K562 (cell line): ENCODE measurements at regions not wholly inside any gene's neighbourhood (a gene's known extent, or its start where the extent isn't known, plus 50 kb on each side); places are given as distances from the start of the nearest gene placed in this dataset.

Experiments
- ATAC-seq: fragments of 200-7000 bp; cut with Tn5 transposase; 3 replicates; pipeline ENCODE4 v1.9.1; 2020; ENCODE audit warnings: moderate library complexity
- BruUV-seq: library from RNA; stranded (reverse); fragments of 400-500 nt; replicated peaks from 2 replicates; lab custom pipeline; 2021; lab: Mats Ljungman, UMichigan
- CTCF ChIA-PET: fragments of 300-600 bp; formaldehyde crosslinking; extraction: SDS; loops from one replicate; lab custom pipeline; 2021; ENCODE audit warnings: low intra/inter-chr PET ratio; lab: Yijun Ruan, JAX
- POLR2A ChIA-PET: fragments of 300-600, 350-650 bp; sonication (Branson Sonifier 250); formaldehyde crosslinking; extraction: SDS; loops from one replicate; lab custom pipeline; 2021; ENCODE audit warnings: antibody characterized with exemption, inconsistent platforms; lab: Yijun Ruan, JAX
- DNase-seq, 4 experiments: peaks; one replicate each; pipeline versions ENCODE4 v3.0.0 to v3.0.0-alpha.2; 2011 to 2018; ENCODE audit warnings: low spot score in 3 of 4, mixed read lengths in 3 of 4; ENCODE audit errors: extremely low read depth in 1 of 4
- FAIRE-seq: peaks from 2 replicates; lab custom pipeline; 2011; peaks lifted over from hg19 to GRCh38; lab: Jason Lieb, UNC
- H2AFZ ChIP-seq: 2 replicates; pipeline ENCODE4 v1.6.0; 2011; ENCODE audit warnings: low read depth, low read length, control low read depth, inconsistent platforms
- H3K27ac ChIP-seq: fragments of 200-600 bp; 3 replicates; pipeline ENCODE4 v1.8.0; 2011; ENCODE audit warnings: low read depth, mild to moderate bottlenecking, control low read depth, inconsistent platforms, low read length, moderate library complexity, mixed read lengths; ENCODE audit errors: extremely low read depth
- H3K27me3 ChIP-seq, 2 experiments: fragments of 300-600 bp in 1 of 2; 2 replicates in 1 of 2; 3 replicates in 1 of 2; pipeline versions ENCODE4 v1.6.0 to v1.8.0; 2011; ENCODE audit warnings: inconsistent platforms in 2 of 2, low read length in 2 of 2, mild to moderate bottlenecking in 1 of 2, mixed read lengths in 1 of 2, moderate library complexity in 1 of 2; ENCODE audit not compliant: control insufficient read depth in 2 of 2, insufficient read depth in 2 of 2
- H3K36me3 ChIP-seq: fragments of 300-600 bp; 3 replicates; pipeline ENCODE4 v1.8.0; 2011; ENCODE audit warnings: mild to moderate bottlenecking, low read length, inconsistent platforms; ENCODE audit not compliant: control insufficient read depth, insufficient read depth
- H3K4me1 ChIP-seq, 2 experiments: fragments of 200-600 bp in 1 of 2; replicated peaks in 1 of 2; 2 replicates in 1 of 2; 3 replicates in 1 of 2; pipeline versions ENCODE4 v1.5.1 to v1.8.0; 2011; ENCODE audit warnings: inconsistent platforms in 2 of 2, low read length in 2 of 2, mild to moderate bottlenecking in 1 of 2, mixed read lengths in 1 of 2, moderate library complexity in 1 of 2; ENCODE audit not compliant: control insufficient read depth in 2 of 2, insufficient read depth in 2 of 2
- H3K4me2 ChIP-seq: 2 replicates; pipeline ENCODE4 v1.6.1; 2011; ENCODE audit warnings: low read length, control low read depth, inconsistent platforms, mixed read lengths; ENCODE audit not compliant: insufficient read depth
- H3K4me3 ChIP-seq: fragments of 200-600 bp; sonication (generic), shearing (Covaris generic); 2 replicates; pipeline ENCODE4 v1.5.1; 2016; ENCODE audit warnings: control low read depth, inconsistent platforms
- H3K79me2 ChIP-seq: fragments of 200-600 bp; 3 replicates; pipeline ENCODE4 v1.8.0; 2011; ENCODE audit warnings: low read length, inconsistent platforms; ENCODE audit not compliant: control insufficient read depth, insufficient read depth
- H3K9ac ChIP-seq, 2 experiments: 2 replicates each; pipeline versions ENCODE4 v1.6.0 to v1.6.1; 2011; ENCODE audit warnings: low read depth in 2 of 2, low read length in 2 of 2, control low read depth in 1 of 2, inconsistent platforms in 1 of 2, mild to moderate bottlenecking in 1 of 2, mixed read lengths in 1 of 2; ENCODE audit not compliant: insufficient read depth in 1 of 2
- H3K9me1 ChIP-seq: one replicate; pipeline ENCODE4 v1.6.0; 2011; ENCODE audit warnings: inconsistent platforms, mild to moderate bottlenecking, low read length, moderate library complexity; ENCODE audit not compliant: control insufficient read depth, insufficient read depth
- H3K9me3 ChIP-seq: replicated peaks from 2 replicates; pipeline ENCODE4 v1.5.1; 2011; ENCODE audit warnings: low read depth, low read length, inconsistent platforms; ENCODE audit not compliant: control insufficient read depth, insufficient read depth
- H4K20me1 ChIP-seq: replicated peaks from 2 replicates; pipeline ENCODE4 v1.6.1; 2011; ENCODE audit warnings: low read length, inconsistent platforms, mixed read lengths; ENCODE audit not compliant: control insufficient read depth, insufficient read depth
- ELF1 ChIP-seq: fragments of 200-800 bp; sonication (Bioruptor generic); IDR thresholded peaks from 2 replicates; pipeline ENCODE4 v1.6.1; 2016; ENCODE audit warnings: missing genetic modification characterization, missing compliant biosample characterization
- FOXK1 ChIP-seq: sonication (generic); formaldehyde crosslinking; IDR thresholded peaks from 2 replicates; pipeline ENCODE4 v1.8.0; 2022; ENCODE audit warnings: missing genetic modification reagents, mild to moderate bottlenecking, borderline replicate concordance
- KLF6 ChIP-seq: fragments of 250-450 bp; sonication (Bioruptor Pico); IDR thresholded peaks from 2 replicates; pipeline ENCODE4 v1.4.0; 2020; ENCODE audit warnings: mild to moderate bottlenecking, moderate library complexity, borderline replicate concordance
- MECOM ChIP-seq: fragments of 250-450 bp; sonication (Bioruptor Pico); IDR thresholded peaks from 2 replicates; pipeline ENCODE4 v1.8.0; 2022; ENCODE audit warnings: inconsistent platforms
- NCOR1 ChIP-seq: fragments of 450-650 bp; IDR thresholded peaks from 2 replicates; pipeline ENCODE4 v1.6.1; 2016; ENCODE audit warnings: mild to moderate bottlenecking, moderate library complexity
- PRMT5 ChIP-seq: sonication (generic); formaldehyde crosslinking; IDR thresholded peaks from 2 replicates; pipeline ENCODE4 v1.5.0; 2020; ENCODE audit warnings: missing genetic modification reagents
- TEAD1 ChIP-seq, 2 experiments: fragments of 450-650 bp in 1 of 2; sonication (generic) in 1 of 2; formaldehyde crosslinking; IDR thresholded peaks; 2 replicates each; pipeline versions ENCODE4 v1.4.0 to v1.8.0; 2020 to 2022; ENCODE audit warnings: mild to moderate bottlenecking in 2 of 2, missing genetic modification reagents in 1 of 2
- ZNF263 ChIP-seq: sonication (generic); formaldehyde crosslinking; IDR thresholded peaks from 2 replicates; pipeline ENCODE4 v1.8.0; 2022; ENCODE audit warnings: mild to moderate bottlenecking, missing genetic modification reagents, borderline replicate concordance
- ZNF408 ChIP-seq: fragments of 250-450 bp; sonication (Bioruptor Pico); IDR thresholded peaks from 2 replicates; pipeline ENCODE4 v1.4.0; 2020; ENCODE audit warnings: low read depth, mild to moderate bottlenecking, moderate library complexity
- ZNF707 ChIP-seq: fragments of 250-450 bp; sonication (Bioruptor Pico); conservative IDR thresholded peaks from 2 replicates; pipeline ENCODE4 v1.8.0; 2022; ENCODE audit warnings: inconsistent platforms, mild to moderate bottlenecking, moderate library complexity
- ZSCAN29 ChIP-seq: fragments of 450-650 bp; IDR thresholded peaks from 2 replicates; pipeline ENCODE4 v1.6.1; 2017
- ZSCAN32 ChIP-seq: fragments of 450-650 bp; formaldehyde crosslinking; IDR thresholded peaks from 2 replicates; pipeline ENCODE4 v1.4.0; 2020; ENCODE audit warnings: mild to moderate bottlenecking, moderate library complexity
- WGBS: fragments of 100-300 bp; shearing (Covaris generic); methylation state at CpG from one replicate; pipeline ENCODE4 v1.1.6; 2016; ENCODE audit warnings: low coverage, mixed read lengths; ENCODE audit not compliant: insufficient coverage; ENCODE audit errors: missing lambda C conversion rate; 5-methylcytosine and 5-hydroxymethylcytosine counted together
- in situ Hi-C: fragments of 300-500 bp; cut with MboI; formaldehyde crosslinking; loops from 4 replicates; pipeline ENCODE4 v1.15.0; 2018; ENCODE audit warnings: inconsistent platforms, mixed read lengths
- intact Hi-C: fragments of 100-400 bp; cut with micrococcal nuclease; formaldehyde crosslinking; loops from 2 replicates; pipeline ENCODE4 v1.14.2; 2022
- TF ChIP-seq, protein P1 (sequence below): fragments of 200-800 bp; sonication (Bioruptor generic); IDR thresholded peaks from 2 replicates; pipeline ENCODE4 v1.6.1; 2017; ENCODE audit warnings: missing genetic modification characterization, missing compliant biosample characterization
- TF ChIP-seq, protein P2 (sequence below): fragments of 200-800 bp; sonication (Bioruptor generic); IDR thresholded peaks from 2 replicates; pipeline ENCODE4 v1.6.1; 2016; ENCODE audit warnings: missing genetic modification characterization, missing compliant biosample characterization

- TF ChIP-seq, protein P1, sequence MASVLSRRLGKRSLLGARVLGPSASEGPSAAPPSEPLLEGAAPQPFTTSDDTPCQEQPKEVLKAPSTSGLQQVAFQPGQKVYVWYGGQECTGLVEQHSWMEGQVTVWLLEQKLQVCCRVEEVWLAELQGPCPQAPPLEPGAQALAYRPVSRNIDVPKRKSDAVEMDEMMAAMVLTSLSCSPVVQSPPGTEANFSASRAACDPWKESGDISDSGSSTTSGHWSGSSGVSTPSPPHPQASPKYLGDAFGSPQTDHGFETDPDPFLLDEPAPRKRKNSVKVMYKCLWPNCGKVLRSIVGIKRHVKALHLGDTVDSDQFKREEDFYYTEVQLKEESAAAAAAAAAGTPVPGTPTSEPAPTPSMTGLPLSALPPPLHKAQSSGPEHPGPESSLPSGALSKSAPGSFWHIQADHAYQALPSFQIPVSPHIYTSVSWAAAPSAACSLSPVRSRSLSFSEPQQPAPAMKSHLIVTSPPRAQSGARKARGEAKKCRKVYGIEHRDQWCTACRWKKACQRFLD: 0 out of 2 replicates have a peak, but pooled peaks have one; percentile 34
- peak; percentile 63; the same call in 1 of the 2 replicates for TF ChIP-seq MECOM (CRISPR knock-in tag)
- peak; percentile 67; the same call in 1 of the 2 replicates for TF ChIP-seq KLF6
- 0 out of 4 replicates have a peak, but pooled peaks of 1 of the 2 experiments have one; percentile 58 for TF ChIP-seq TEAD1 (CRISPR knock-in tag; IDR thresholded peaks at IDR 0.05)
Observed at GRCh38 chr2:200107514-200108217, 152.3 kb downstream of the MAIP1 start (continued).

- Histone ChIP-seq H3K9me1 (no peaks in the 10 kb centered on the region), H3K9ac (no peak overlapping the region), H3K4me2 (no peak overlapping the region), H3K36me3 (no peaks in the 10 kb centered on the region), H3K79me2 (no peaks in the 10 kb centered on the region), H3K27me3 (no peaks in the 10 kb centered on the region), H3K27ac (no peak overlapping the region), H3K9me3 (no peaks in the 10 kb centered on the region), H3K4me3 (no peak overlapping the region), H3K4me1 (no peaks in the 10 kb centered on the region; a peak in 1 of 5 replicates), H2AFZ (no peak overlapping the region), H4K20me1 (no peaks in the 10 kb centered on the region)
- POLR2A ChIA-PET: no interaction called here
- BruUV-seq: no TSS peak
- in situ Hi-C loops (no loop called here), intact Hi-C loops (no loop called here)
- no peak for FAIRE-seq
- no peak for ATAC-seq
- CTCF ChIA-PET: no interaction called here
- no peak for DNase-seq
- WGBS: 71% methylated on average over 3 of the region's 3 CpGs
- TF ChIP-seq FOXK1 (CRISPR knock-in tag) (no peak), ZSCAN32 (no peak), NCOR1 (no peak), PRMT5 (CRISPR knock-in tag) (no peak), ZNF707 (no peak), ZNF263 (CRISPR knock-in tag) (no peak), ZSCAN29 (no peak), ELF1 (tag) (no peak), ZNF408 (CRISPR knock-in tag) (no peak)
- TF ChIP-seq, protein P2, sequence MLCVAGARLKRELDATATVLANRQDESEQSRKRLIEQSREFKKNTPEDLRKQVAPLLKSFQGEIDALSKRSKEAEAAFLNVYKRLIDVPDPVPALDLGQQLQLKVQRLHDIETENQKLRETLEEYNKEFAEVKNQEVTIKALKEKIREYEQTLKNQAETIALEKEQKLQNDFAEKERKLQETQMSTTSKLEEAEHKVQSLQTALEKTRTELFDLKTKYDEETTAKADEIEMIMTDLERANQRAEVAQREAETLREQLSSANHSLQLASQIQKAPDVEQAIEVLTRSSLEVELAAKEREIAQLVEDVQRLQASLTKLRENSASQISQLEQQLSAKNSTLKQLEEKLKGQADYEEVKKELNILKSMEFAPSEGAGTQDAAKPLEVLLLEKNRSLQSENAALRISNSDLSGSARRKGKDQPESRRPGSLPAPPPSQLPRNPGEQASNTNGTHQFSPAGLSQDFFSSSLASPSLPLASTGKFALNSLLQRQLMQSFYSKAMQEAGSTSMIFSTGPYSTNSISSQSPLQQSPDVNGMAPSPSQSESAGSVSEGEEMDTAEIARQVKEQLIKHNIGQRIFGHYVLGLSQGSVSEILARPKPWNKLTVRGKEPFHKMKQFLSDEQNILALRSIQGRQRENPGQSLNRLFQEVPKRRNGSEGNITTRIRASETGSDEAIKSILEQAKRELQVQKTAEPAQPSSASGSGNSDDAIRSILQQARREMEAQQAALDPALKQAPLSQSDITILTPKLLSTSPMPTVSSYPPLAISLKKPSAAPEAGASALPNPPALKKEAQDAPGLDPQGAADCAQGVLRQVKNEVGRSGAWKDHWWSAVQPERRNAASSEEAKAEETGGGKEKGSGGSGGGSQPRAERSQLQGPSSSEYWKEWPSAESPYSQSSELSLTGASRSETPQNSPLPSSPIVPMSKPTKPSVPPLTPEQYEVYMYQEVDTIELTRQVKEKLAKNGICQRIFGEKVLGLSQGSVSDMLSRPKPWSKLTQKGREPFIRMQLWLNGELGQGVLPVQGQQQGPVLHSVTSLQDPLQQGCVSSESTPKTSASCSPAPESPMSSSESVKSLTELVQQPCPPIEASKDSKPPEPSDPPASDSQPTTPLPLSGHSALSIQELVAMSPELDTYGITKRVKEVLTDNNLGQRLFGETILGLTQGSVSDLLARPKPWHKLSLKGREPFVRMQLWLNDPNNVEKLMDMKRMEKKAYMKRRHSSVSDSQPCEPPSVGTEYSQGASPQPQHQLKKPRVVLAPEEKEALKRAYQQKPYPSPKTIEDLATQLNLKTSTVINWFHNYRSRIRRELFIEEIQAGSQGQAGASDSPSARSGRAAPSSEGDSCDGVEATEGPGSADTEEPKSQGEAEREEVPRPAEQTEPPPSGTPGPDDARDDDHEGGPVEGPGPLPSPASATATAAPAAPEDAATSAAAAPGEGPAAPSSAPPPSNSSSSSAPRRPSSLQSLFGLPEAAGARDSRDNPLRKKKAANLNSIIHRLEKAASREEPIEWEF (CRISPR knock-in tag): no peak
Observed at GRCh38 chr2:200109421-200109820, 154.0 kb downstream of the MAIP1 start.
